Aorta (tissue), 5 donors: ENCODE measurements at regions not wholly inside any gene's neighbourhood (a gene's known extent, or its start where the extent isn't known, plus 50 kb on each side); places are given as distances from the start of the nearest gene placed in this dataset.
A peak's percentile ranks its signal among the peaks of the same experiment; 100 is the strongest.

Experiments
- ATAC-seq: fragments of 200-7000 bp; cut with Tn5 transposase; one replicate; pipeline ENCODE4 v1.9.1; 2022; ENCODE audit warnings: moderate library complexity; ENCODE audit not compliant: low FRiP score
- DNase-seq, 2 donors: peaks; one replicate each; pipeline ENCODE4 v3.0.0-alpha.2; 2020
- H3K27ac ChIP-seq, 2 donors: one replicate each; pipeline ENCODE4 v1.5.1; 2013; ENCODE audit warnings: low read length in 2 of 2, mild to moderate bottlenecking in 2 of 2, moderate library complexity in 2 of 2, control low read depth in 1 of 2, inconsistent platforms in 1 of 2, low read depth in 1 of 2
- H3K27me3 ChIP-seq, 2 donors: one replicate each; pipeline ENCODE4 v1.6.1; 2013; ENCODE audit warnings: control low read depth in 1 of 2, low read length in 1 of 2, mild to moderate bottlenecking in 1 of 2, moderate library complexity in 1 of 2; ENCODE audit not compliant: insufficient read depth in 2 of 2, control insufficient read depth in 1 of 2
- H3K36me3 ChIP-seq, 2 donors: one replicate each; pipeline ENCODE4 v1.6.1; 2013; ENCODE audit warnings: control low read depth in 1 of 2, low read length in 1 of 2, mild to moderate bottlenecking in 1 of 2; ENCODE audit not compliant: insufficient read depth in 2 of 2, control insufficient read depth in 1 of 2
- H3K4me1 ChIP-seq, 2 donors: one replicate each; pipeline ENCODE4 v1.6.1; 2013; ENCODE audit warnings: low read length in 2 of 2, control low read depth in 1 of 2, mild to moderate bottlenecking in 1 of 2, moderate library complexity in 1 of 2; ENCODE audit not compliant: insufficient read depth in 2 of 2, control insufficient read depth in 1 of 2
- H3K4me3 ChIP-seq, 2 donors: one replicate each; pipeline ENCODE4 v1.5.1; 2013; ENCODE audit warnings: low read length in 2 of 2, control low read depth in 1 of 2, mild to moderate bottlenecking in 1 of 2
- H3K9me3 ChIP-seq: one replicate; pipeline ENCODE4 v1.6.1; 2013; ENCODE audit warnings: mild to moderate bottlenecking, low read length; ENCODE audit not compliant: control insufficient read depth
- WGBS, 2 donors: extraction: QIAGEN DNeasy Blood & Tissue Kit; methylation state at CpG; one replicate each; pipeline ENCODE4 v1.1.7; 2013; 5-methylcytosine and 5-hydroxymethylcytosine counted together
- intact Hi-C, 2 donors: fragments of 100-400 bp; cut with DNase I; formaldehyde crosslinking; loops; one replicate each; pipeline versions ENCODE4 v1.14.2 to v1.15.0; 2022
- donor health status: healthy with polysubstance abuse.
- donor health status: Bipolar disorder and iron deficiency.
- donor health status: DM: no; HTN: no; CAD: no.
- donor health status: DM: no; HTN: no; CAD: no.
- donor health status: DM: yes; HTN: yes; CAD: no.

- WGBS, 2 donors, result 96 to 98% methylated on average over 1 of the region's 1 CpG
- intact Hi-C loops, result no loop called here
Measured at GRCh38 chr6:55985309-55985708, 109.9 kb upstream of the BMP5 start.

GRCh38 chr6:55983861-55984260, 108.5 kb upstream of the BMP5 start:
- H3K36me3 ChIP-seq, result no peaks in the 10 kb centered on the region
- H3K4me1 ChIP-seq, result no peaks in the 10 kb centered on the region
- no peaks in the 10 kb centered on the region for H3K27me3 ChIP-seq
- no peak overlapping the region for H3K27ac ChIP-seq
- intact Hi-C loops, result no loop called here
- WGBS, 2 donors, result 93 to 98% methylated on average over 2 of the region's 2 CpGs
- DNase-seq (no peak), ATAC-seq (no peak)
- H3K9me3 ChIP-seq, result peaks cover 2% of the 10 kb centered on the region
- H3K4me3 ChIP-seq, result no peak overlapping the region

More at GRCh38 chr6:55985309-55985708, 109.9 kb upstream of the BMP5 start:
- Histone ChIP-seq H3K9me3 (peaks cover 2% of the 10 kb centered on the region), H3K4me1 (no peaks in the 10 kb centered on the region), H3K27ac (no peak overlapping the region), H3K4me3 (no peak overlapping the region), H3K27me3 (no peaks in the 10 kb centered on the region), H3K36me3 (no peaks in the 10 kb centered on the region)
- ATAC-seq (no peak), DNase-seq (no peak)

- H3K27me3 ChIP-seq, result no peaks in the 10 kb centered on the region
- H3K4me3 ChIP-seq, result no peak overlapping the region
- no peaks in the 10 kb centered on the region for H3K36me3 ChIP-seq
- peaks cover 2% of the 10 kb centered on the region for H3K9me3 ChIP-seq
- intact Hi-C loops, result loop anchor here (2.0 kb wide), 1 partner anchor 311 kb away; no protein-coding TSS in a partner anchor
- H3K4me1 ChIP-seq, result no peaks in the 10 kb centered on the region
- no peak for DNase-seq
- ATAC-seq, result no peak
- no peak overlapping the region for H3K27ac ChIP-seq
Measured at GRCh38 chr6:55981660-55982059, 106.3 kb upstream of the BMP5 start.

- 19 to 28% methylated on average over 1 of the region's 1 CpG for WGBS, 2 donors
- intact Hi-C loops, result loop anchor here (2.0 kb wide), 1 partner anchor 312 kb away; no protein-coding TSS in a partner anchor
- DNase-seq, result no peak
- H3K9me3 ChIP-seq, result peaks cover 2% of the 10 kb centered on the region
- no peak overlapping the region for H3K27ac ChIP-seq
- ATAC-seq, result peak; percentile 56
- H3K27me3 ChIP-seq, result no peaks in the 10 kb centered on the region
- H3K4me1 ChIP-seq, result no peaks in the 10 kb centered on the region
- H3K4me3 ChIP-seq, result no peak overlapping the region
- no peaks in the 10 kb centered on the region for H3K36me3 ChIP-seq
Measured at GRCh38 chr6:55980627-55981211, 105.3 kb upstream of the BMP5 start.

GRCh38 chr6:55979526-55979925, 104.1 kb upstream of the BMP5 start:
- Histone ChIP-seq H3K36me3 (no peaks in the 10 kb centered on the region), H3K4me3 (no peak overlapping the region), H3K27me3 (no peaks in the 10 kb centered on the region), H3K4me1 (no peaks in the 10 kb centered on the region), H3K27ac (no peak overlapping the region), H3K9me3 (peaks cover 2% of the 10 kb centered on the region)
- DNase-seq (no peak), ATAC-seq (no peak)
- intact Hi-C loops, result no loop called here

- no peaks in the 10 kb centered on the region for H3K36me3 ChIP-seq
- intact Hi-C loops, result no loop called here
- H3K27ac ChIP-seq, result no peak overlapping the region
- 90 to 91% methylated on average over 2 of the region's 2 CpGs for WGBS, 2 donors
- DNase-seq, result no peak
- no peak for ATAC-seq
- H3K4me1 ChIP-seq, result no peaks in the 10 kb centered on the region
- H3K27me3 ChIP-seq, result no peaks in the 10 kb centered on the region
- H3K4me3 ChIP-seq, result no peak overlapping the region
- no peaks in the 10 kb centered on the region for H3K9me3 ChIP-seq
Measured at GRCh38 chr6:55977959-55978665, 102.7 kb upstream of the BMP5 start.

GRCh38 chr6:55974688-55975087, 99.3 kb upstream of the BMP5 start:
- Histone ChIP-seq H3K9me3 (no peaks in the 10 kb centered on the region), H3K27me3 (no peaks in the 10 kb centered on the region), H3K27ac (no peak overlapping the region), H3K36me3 (no peaks in the 10 kb centered on the region), H3K4me3 (no peak overlapping the region), H3K4me1 (no peaks in the 10 kb centered on the region)
- ATAC-seq, result no peak
- WGBS, 2 donors, result 41 to 44% methylated on average over 1 of the region's 1 CpG
- intact Hi-C loops, result no loop called here
- DNase-seq, result no peak

GRCh38 chr6:55972091-55972490, 96.7 kb upstream of the BMP5 start:
- WGBS, 2 donors, result 41 to 53% methylated on average over 1 of the region's 1 CpG
- intact Hi-C loops, result no loop called here
- Histone ChIP-seq H3K27me3 (no peaks in the 10 kb centered on the region), H3K27ac (no peak overlapping the region), H3K4me3 (no peak overlapping the region), H3K4me1 (no peaks in the 10 kb centered on the region), H3K9me3 (no peaks in the 10 kb centered on the region), H3K36me3 (no peaks in the 10 kb centered on the region)
- ATAC-seq (no peak), DNase-seq (no peak)

- H3K4me1 ChIP-seq, result no peaks in the 10 kb centered on the region
- no peak for ATAC-seq
- H3K27me3 ChIP-seq, result no peaks in the 10 kb centered on the region
- H3K36me3 ChIP-seq, result no peaks in the 10 kb centered on the region
- no peaks in the 10 kb centered on the region for H3K9me3 ChIP-seq
- no peak for DNase-seq
- no peak overlapping the region for H3K4me3 ChIP-seq
- H3K27ac ChIP-seq, result no peak overlapping the region
- intact Hi-C loops, result no loop called here
- 80 to 84% methylated on average over 3 of the region's 3 CpGs for WGBS, 2 donors
Measured at GRCh38 chr6:55969526-55969925, 94.1 kb upstream of the BMP5 start.
